ENCODE measurements at regions not wholly inside any gene's neighbourhood (a gene's known extent, or its start where the extent isn't known, plus 50 kb on each side); places are given as distances from the start of the nearest gene placed in this dataset.

DNA sequence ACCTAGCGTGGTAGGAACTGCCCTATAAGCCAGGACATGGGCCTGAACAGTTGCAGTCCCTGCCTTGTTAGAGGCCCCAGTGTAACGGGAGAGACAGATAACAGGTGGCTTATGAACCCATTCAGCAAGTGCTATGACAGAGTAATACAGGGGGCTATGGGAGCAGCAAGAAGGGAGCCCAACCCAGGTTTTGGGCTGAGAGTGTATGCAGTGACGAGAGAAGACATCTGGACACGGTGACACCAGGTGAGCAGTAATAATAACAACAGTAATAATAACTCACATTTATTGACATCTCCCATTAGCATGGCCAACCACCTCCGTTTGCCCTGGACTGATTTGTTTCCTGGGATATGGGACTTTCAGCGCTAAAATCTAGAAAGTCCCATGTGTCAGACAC is 100.8 kb downstream of the IRX5 start:
- Histone ChIP-seq H3K4me2 (ENCODE audit: low read length) (no peak overlapping the region), H3K4me1 (ENCODE audit: control insufficient read depth, low read length) (no peaks in the 10 kb centered on the region), H3F3A (ENCODE audit: control insufficient read depth, insufficient read depth) (no peaks in the 10 kb centered on the region), H3K4me3 (ENCODE audit: low read length) (no peak overlapping the region), H3K27me3 (ENCODE audit: control insufficient read depth, low read length) (no peaks in the 10 kb centered on the region), H4K20me1 (ENCODE audit: control insufficient read depth, insufficient read depth, low read depth, low read length) (no peaks in the 10 kb centered on the region), H3K9me3 (ENCODE audit: control insufficient read depth, insufficient read depth, low read length) (no peaks in the 10 kb centered on the region), H3K36me3 (ENCODE audit: control insufficient read depth, low read length) (no peaks in the 10 kb centered on the region), H3K27ac (ENCODE audit: low read depth, low read length) (no peak overlapping the region), H3K9me2 (replicated peaks; ENCODE audit: control insufficient read depth, low read length) (no peaks in the 10 kb centered on the region), H3K79me2 (ENCODE audit: control insufficient read depth, low read length) (no peaks in the 10 kb centered on the region)
- TF ChIP-seq, protein P1, sequence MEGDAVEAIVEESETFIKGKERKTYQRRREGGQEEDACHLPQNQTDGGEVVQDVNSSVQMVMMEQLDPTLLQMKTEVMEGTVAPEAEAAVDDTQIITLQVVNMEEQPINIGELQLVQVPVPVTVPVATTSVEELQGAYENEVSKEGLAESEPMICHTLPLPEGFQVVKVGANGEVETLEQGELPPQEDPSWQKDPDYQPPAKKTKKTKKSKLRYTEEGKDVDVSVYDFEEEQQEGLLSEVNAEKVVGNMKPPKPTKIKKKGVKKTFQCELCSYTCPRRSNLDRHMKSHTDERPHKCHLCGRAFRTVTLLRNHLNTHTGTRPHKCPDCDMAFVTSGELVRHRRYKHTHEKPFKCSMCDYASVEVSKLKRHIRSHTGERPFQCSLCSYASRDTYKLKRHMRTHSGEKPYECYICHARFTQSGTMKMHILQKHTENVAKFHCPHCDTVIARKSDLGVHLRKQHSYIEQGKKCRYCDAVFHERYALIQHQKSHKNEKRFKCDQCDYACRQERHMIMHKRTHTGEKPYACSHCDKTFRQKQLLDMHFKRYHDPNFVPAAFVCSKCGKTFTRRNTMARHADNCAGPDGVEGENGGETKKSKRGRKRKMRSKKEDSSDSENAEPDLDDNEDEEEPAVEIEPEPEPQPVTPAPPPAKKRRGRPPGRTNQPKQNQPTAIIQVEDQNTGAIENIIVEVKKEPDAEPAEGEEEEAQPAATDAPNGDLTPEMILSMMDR (IDR thresholded peaks at IDR 0.05; ENCODE audit: low read depth, low read length, poor library complexity, severe bottlenecking), result no peak
- TF ChIP-seq EZH2phosphoT487 (IDR thresholded peaks at IDR 0.05; ENCODE audit: borderline replicate concordance, low read length), result no peak

GRCh38 chr16:55033225-55034156 is 102.8 kb downstream of the IRX5 start:
- no peak overlapping the region for H3K27ac ChIP-seq (ENCODE audit: low read depth, low read length)
- no peaks in the 10 kb centered on the region for H3K9me2 ChIP-seq (replicated peaks; ENCODE audit: control insufficient read depth, low read length)
- no peak overlapping the region for H3K4me2 ChIP-seq (ENCODE audit: low read length)
- H3K79me2 ChIP-seq (ENCODE audit: control insufficient read depth, low read length), result no peaks in the 10 kb centered on the region
- H3F3A ChIP-seq (ENCODE audit: control insufficient read depth, insufficient read depth), result no peaks in the 10 kb centered on the region
- H3K9me3 ChIP-seq (ENCODE audit: control insufficient read depth, insufficient read depth, low read length), result no peaks in the 10 kb centered on the region
- H3K27me3 ChIP-seq (ENCODE audit: control insufficient read depth, low read length), result no peaks in the 10 kb centered on the region
- TF ChIP-seq EZH2phosphoT487 (IDR thresholded peaks at IDR 0.05; ENCODE audit: borderline replicate concordance, low read length), result no peak
- TF ChIP-seq, protein P1 (IDR thresholded peaks at IDR 0.05; ENCODE audit: low read depth, low read length, poor library complexity, severe bottlenecking), result no peak
- no peaks in the 10 kb centered on the region for H3K4me1 ChIP-seq (ENCODE audit: control insufficient read depth, low read length)
- H3K4me3 ChIP-seq (ENCODE audit: low read length), result no peak overlapping the region
- H4K20me1 ChIP-seq (ENCODE audit: control insufficient read depth, insufficient read depth, low read depth, low read length), result no peaks in the 10 kb centered on the region
- no peaks in the 10 kb centered on the region for H3K36me3 ChIP-seq (ENCODE audit: control insufficient read depth, low read length)

DNA sequence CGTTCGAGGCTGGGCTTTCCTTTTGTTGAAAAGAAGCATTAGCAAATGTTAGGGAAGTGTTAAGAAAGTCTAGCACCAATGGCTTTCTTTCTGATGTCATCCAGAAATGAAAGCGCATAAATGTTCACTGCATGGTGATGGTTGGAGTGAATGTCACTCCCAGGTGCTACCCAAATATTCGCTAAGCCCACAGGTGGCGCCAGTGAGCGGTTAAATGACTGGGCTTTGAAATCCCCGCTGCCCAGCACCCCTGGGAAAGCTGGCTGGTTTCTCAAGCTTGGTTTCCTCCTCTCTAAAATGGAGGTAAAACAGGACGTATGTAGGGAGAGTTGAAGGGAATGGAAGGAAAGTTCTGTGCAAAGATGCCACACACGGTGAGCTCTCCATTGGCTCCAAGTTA is 104.4 kb downstream of the IRX5 start:
- Histone ChIP-seq H3K27me3 (ENCODE audit: control insufficient read depth, low read length) (no peaks in the 10 kb centered on the region), H3K4me2 (ENCODE audit: low read length) (no peak overlapping the region), H3K4me3 (ENCODE audit: low read length) (no peak overlapping the region), H3K79me2 (ENCODE audit: control insufficient read depth, low read length) (no peaks in the 10 kb centered on the region), H3K27ac (ENCODE audit: low read depth, low read length) (no peak overlapping the region), H3F3A (ENCODE audit: control insufficient read depth, insufficient read depth) (no peaks in the 10 kb centered on the region), H4K20me1 (ENCODE audit: control insufficient read depth, insufficient read depth, low read depth, low read length) (no peaks in the 10 kb centered on the region), H3K9me3 (ENCODE audit: control insufficient read depth, insufficient read depth, low read length) (no peaks in the 10 kb centered on the region), H3K4me1 (ENCODE audit: control insufficient read depth, low read length) (no peaks in the 10 kb centered on the region), H3K36me3 (ENCODE audit: control insufficient read depth, low read length) (no peaks in the 10 kb centered on the region), H3K9me2 (replicated peaks; ENCODE audit: control insufficient read depth, low read length) (no peaks in the 10 kb centered on the region)
- TF ChIP-seq, protein P1 (IDR thresholded peaks at IDR 0.05; ENCODE audit: low read depth, low read length, poor library complexity, severe bottlenecking), result peak; percentile 77
- TF ChIP-seq EZH2phosphoT487 (IDR thresholded peaks at IDR 0.05; ENCODE audit: borderline replicate concordance, low read length), result no peak

All from DOHH2 (cell line).